ENCODE measurements at regions not wholly inside any gene's neighbourhood (a gene's known extent, or its start where the extent isn't known, plus 50 kb on each side); places are given as distances from the start of the nearest gene placed in this dataset.

- peak; percentile 65 for DNase-seq
- in situ Hi-C loops (cut with MboI): loop anchor here (10.0 kb wide), 2 partner anchors 200 to 270 kb away; no protein-coding TSS in a partner anchor
- no peak overlapping the region for H3K27ac ChIP-seq
- no peaks in the 10 kb centered on the region for H3K9me2 ChIP-seq (ENCODE audit: insufficient read depth)
- TF ChIP-seq EZH2 (IDR thresholded peaks at IDR 0.05; ENCODE audit: insufficient read depth, poor library complexity, severe bottlenecking) (no peak), EZH2phosphoT487 (IDR thresholded peaks at IDR 0.05; ENCODE audit: insufficient read depth, low read depth) (no peak)
- no peaks in the 10 kb centered on the region for H4K20me1 ChIP-seq (ENCODE audit: insufficient read depth)
- H3F3A ChIP-seq (ENCODE audit: insufficient read depth): peaks cover 5% of the 10 kb centered on the region; the same call in 1 of the 2 replicates
- H3K36me3 ChIP-seq (ENCODE audit: low read depth): no peaks in the 10 kb centered on the region
- no peak overlapping the region for H3K9ac ChIP-seq
- 69 to 76% methylated on average over 4 of the region's 4 CpGs for WGBS, 2 experiments (ENCODE audit: low coverage in 1 of 2, low lambda C conversion rate in 2 of 2, missing lambda C conversion rate in 2 of 2)
- H3K4me1 ChIP-seq (ENCODE audit: insufficient read depth): peaks cover 8% of the 10 kb centered on the region
- H3K9me3 ChIP-seq (ENCODE audit: low read depth): no peaks in the 10 kb centered on the region
- no peaks in the 10 kb centered on the region for H3K79me2 ChIP-seq (ENCODE audit: insufficient read depth)
- H3K4me3 ChIP-seq: no peak overlapping the region
- no peak overlapping the region for H2AFZ ChIP-seq
- no peak overlapping the region for H3K4me2 ChIP-seq (ENCODE audit: unreplicated experiment)
- H3K27me3 ChIP-seq (replicated peaks; ENCODE audit: insufficient read depth): no peaks in the 10 kb centered on the region
These were observed 280.6 kb upstream of the PWP1 start for GRCh38 chr12:107404981-107405380.

- Histone ChIP-seq H3F3A (ENCODE audit: insufficient read depth) (peaks cover 5% of the 10 kb centered on the region; the same call in 1 of the 2 replicates), H2AFZ (no peak overlapping the region), H3K4me2 (ENCODE audit: unreplicated experiment) (no peak overlapping the region), H4K20me1 (ENCODE audit: insufficient read depth) (no peaks in the 10 kb centered on the region), H3K9ac (no peak overlapping the region), H3K36me3 (ENCODE audit: low read depth) (no peaks in the 10 kb centered on the region), H3K27ac (no peak overlapping the region), H3K9me2 (ENCODE audit: insufficient read depth) (no peaks in the 10 kb centered on the region), H3K4me3 (no peak overlapping the region), H3K4me1 (ENCODE audit: insufficient read depth) (peaks cover 8% of the 10 kb centered on the region), H3K9me3 (ENCODE audit: low read depth) (no peaks in the 10 kb centered on the region), H3K27me3 (replicated peaks; ENCODE audit: insufficient read depth) (no peaks in the 10 kb centered on the region), H3K79me2 (ENCODE audit: insufficient read depth) (no peaks in the 10 kb centered on the region)
- TF ChIP-seq EZH2 (IDR thresholded peaks at IDR 0.05; ENCODE audit: insufficient read depth, poor library complexity, severe bottlenecking) (no peak), EZH2phosphoT487 (IDR thresholded peaks at IDR 0.05; ENCODE audit: insufficient read depth, low read depth) (no peak)
- WGBS, 2 experiments (ENCODE audit: low coverage in 1 of 2, low lambda C conversion rate in 2 of 2, missing lambda C conversion rate in 2 of 2): 83 to 86% methylated on average over 7 of the region's 7 CpGs
- in situ Hi-C loops (cut with MboI): loop anchor here (10.0 kb wide), 2 partner anchors 199 to 271 kb away; no protein-coding TSS in a partner anchor
- DNase-seq: no peak
These were observed 280.2 kb upstream of the PWP1 start for GRCh38 chr12:107405436-107405835.

GRCh38 chr12:107406932-107407331, 278.7 kb upstream of the PWP1 start:
- in situ Hi-C loops (cut with MboI): loop anchor here (10.0 kb wide), 2 partner anchors 198 to 272 kb away; no protein-coding TSS in a partner anchor
- 85 to 87% methylated on average over 5 of the region's 5 CpGs for WGBS, 2 experiments (ENCODE audit: low coverage in 1 of 2, low lambda C conversion rate in 2 of 2, missing lambda C conversion rate in 2 of 2)
- TF ChIP-seq EZH2 (IDR thresholded peaks at IDR 0.05; ENCODE audit: insufficient read depth, poor library complexity, severe bottlenecking) (no peak), EZH2phosphoT487 (IDR thresholded peaks at IDR 0.05; ENCODE audit: insufficient read depth, low read depth) (no peak)
- Histone ChIP-seq H4K20me1 (ENCODE audit: insufficient read depth) (no peaks in the 10 kb centered on the region), H3K4me3 (no peak overlapping the region), H3K79me2 (ENCODE audit: insufficient read depth) (no peaks in the 10 kb centered on the region), H3K4me2 (ENCODE audit: unreplicated experiment) (no peak overlapping the region), H3K36me3 (ENCODE audit: low read depth) (no peaks in the 10 kb centered on the region), H3K9me2 (ENCODE audit: insufficient read depth) (no peaks in the 10 kb centered on the region), H3K4me1 (ENCODE audit: insufficient read depth) (peaks cover 5% of the 10 kb centered on the region), H2AFZ (no peak overlapping the region), H3K9ac (no peak overlapping the region), H3K27me3 (replicated peaks; ENCODE audit: insufficient read depth) (no peaks in the 10 kb centered on the region), H3K9me3 (ENCODE audit: low read depth) (no peaks in the 10 kb centered on the region), H3F3A (ENCODE audit: insufficient read depth) (peaks cover under 1% of the 10 kb centered on the region; the same call in 1 of the 2 replicates), H3K27ac (no peak overlapping the region)
- no peak for DNase-seq

GRCh38 chr12:107411792-107412535, 273.6 kb upstream of the PWP1 start:
- Histone ChIP-seq H3K4me3 (no peak overlapping the region), H4K20me1 (ENCODE audit: insufficient read depth) (no peaks in the 10 kb centered on the region), H3F3A (ENCODE audit: insufficient read depth) (peaks cover 14% of the 10 kb centered on the region), H3K9me3 (ENCODE audit: low read depth) (no peaks in the 10 kb centered on the region), H3K79me2 (ENCODE audit: insufficient read depth) (no peaks in the 10 kb centered on the region), H2AFZ (no peak overlapping the region), H3K9me2 (ENCODE audit: insufficient read depth) (no peaks in the 10 kb centered on the region), H3K4me2 (ENCODE audit: unreplicated experiment) (peak overlapping the region; percentile 23), H3K27ac (peak overlapping the region; percentile 30; the same call in 1 of the 2 replicates), H3K9ac (no peak overlapping the region), H3K27me3 (replicated peaks; ENCODE audit: insufficient read depth) (no peaks in the 10 kb centered on the region), H3K36me3 (ENCODE audit: low read depth) (no peaks in the 10 kb centered on the region), H3K4me1 (ENCODE audit: insufficient read depth) (peaks cover 29% of the 10 kb centered on the region)
- in situ Hi-C loops (cut with MboI): no loop called here
- peak; percentile 95 for DNase-seq
- no peak for TF ChIP-seq EZH2 (IDR thresholded peaks at IDR 0.05; ENCODE audit: insufficient read depth, poor library complexity, severe bottlenecking)
- 0 out of 2 replicates have a peak, but pooled peaks have one; percentile 28 for TF ChIP-seq EZH2phosphoT487 (IDR thresholded peaks at IDR 0.05; ENCODE audit: insufficient read depth, low read depth)
- 56 to 58% methylated on average over 14 of the region's 14 CpGs for WGBS, 2 experiments (ENCODE audit: low coverage in 1 of 2, low lambda C conversion rate in 2 of 2, missing lambda C conversion rate in 2 of 2)

Data from GM23248 (cell line).